ENCODE measurements at regions not wholly inside any gene's neighbourhood (a gene's known extent, or its start where the extent isn't known, plus 50 kb on each side); places are given as distances from the start of the nearest gene placed in this dataset.

GRCh38 chr7:1360521-1360971 lies 98.7 kb downstream of the MICALL2 start:
- Mint-ChIP-seq H3K4me3 (no peak overlapping the region), H3K36me3 (ENCODE audit: low read depth) (no peaks in the 10 kb centered on the region), H3K27me3 (no peaks in the 10 kb centered on the region), H3K4me1 (no peaks in the 10 kb centered on the region), H3K9me3 (no peaks in the 10 kb centered on the region), H3K27ac (no peak overlapping the region)
- intact Hi-C loops (cut with micrococcal nuclease) = no loop called here
- DNase-seq = no peak

DNA sequence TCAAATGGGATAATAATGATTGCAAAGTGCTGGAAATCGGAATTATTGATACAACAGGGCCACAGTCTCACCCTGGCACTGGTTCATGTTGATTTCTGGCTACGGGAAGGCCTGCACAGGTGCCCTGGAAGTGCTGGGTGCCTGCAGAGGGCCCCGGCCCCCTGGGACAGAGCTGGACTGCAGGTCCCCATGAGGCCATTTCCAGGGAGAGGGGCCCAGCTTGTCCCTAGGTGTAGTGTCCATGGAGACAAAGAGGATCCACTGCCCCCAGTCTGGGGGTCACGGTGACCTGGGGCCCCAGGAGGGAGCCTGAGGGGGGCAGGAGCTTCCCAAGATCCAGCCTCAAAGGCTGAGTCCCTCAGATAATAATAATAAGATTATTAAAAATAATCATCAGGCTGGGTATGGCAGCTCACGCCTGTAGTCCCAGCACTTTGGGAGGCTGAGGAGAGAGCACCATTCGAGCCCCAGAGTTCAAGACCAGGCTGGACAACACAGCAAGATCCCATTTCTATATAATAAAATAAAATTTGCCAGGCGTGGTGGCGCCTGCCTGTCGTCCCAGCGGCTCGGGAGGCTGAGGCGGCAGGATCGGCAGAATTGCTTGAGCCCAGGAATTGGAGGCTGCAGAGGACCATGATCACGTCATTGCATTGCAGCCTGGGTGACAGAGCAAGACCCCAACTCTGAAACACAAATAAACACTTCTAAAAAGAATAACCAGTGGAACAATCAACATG lies 98.1 kb downstream of the MICALL2 start:
- H3K4me1 Mint-ChIP-seq = no peaks in the 10 kb centered on the region

DNA sequence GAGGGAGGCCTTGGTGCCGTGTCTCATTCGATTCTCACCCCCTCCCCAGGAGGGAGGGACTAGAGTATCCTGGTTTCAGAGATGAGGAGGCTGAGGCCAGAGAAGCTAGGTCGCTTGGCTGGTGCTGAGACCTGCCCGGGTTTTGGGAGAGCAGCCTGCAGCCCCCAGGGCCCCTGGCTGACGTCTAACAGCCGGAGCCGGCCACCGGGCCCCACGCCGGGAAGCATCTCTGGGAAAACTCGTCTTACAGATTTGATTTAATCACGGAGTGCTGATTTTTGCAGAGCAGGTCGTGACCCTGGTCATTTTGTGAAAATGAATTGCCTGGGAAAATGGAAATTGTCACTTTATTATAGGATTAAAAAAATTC lies 97.5 kb downstream of the MICALL2 start:
- H3K4me3 Mint-ChIP-seq = no peak overlapping the region

More for the DNA sequence above, 98.1 kb downstream of the MICALL2 start:
- intact Hi-C loops (cut with micrococcal nuclease) = no loop called here
- Mint-ChIP-seq H3K27ac (no peak overlapping the region), H3K4me3 (no peak overlapping the region), H3K27me3 (no peaks in the 10 kb centered on the region), H3K9me3 (no peaks in the 10 kb centered on the region), H3K36me3 (ENCODE audit: low read depth) (no peaks in the 10 kb centered on the region)
- DNase-seq = no peak

DNA sequence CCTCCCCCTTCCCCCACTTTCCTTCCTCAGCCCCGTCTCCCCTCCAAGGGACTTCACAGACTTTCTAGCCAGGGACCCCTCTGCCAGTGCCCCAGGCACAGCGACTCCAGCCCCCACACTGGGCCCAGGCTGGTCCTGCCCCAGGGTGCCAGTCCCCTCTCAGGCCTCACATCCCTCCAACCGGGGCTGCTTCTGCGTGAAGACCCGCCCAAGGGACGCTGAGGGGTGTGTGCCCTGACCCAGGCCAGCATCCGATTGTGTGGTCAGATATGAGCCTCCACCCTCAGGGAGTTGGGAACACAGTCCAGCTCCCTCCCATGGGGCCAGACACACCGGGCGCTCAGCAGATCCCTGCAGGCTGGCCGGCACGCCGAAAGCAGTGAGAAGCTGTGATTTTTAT lies 97.0 kb downstream of the MICALL2 start:
- Mint-ChIP-seq H3K27me3 (peaks cover 3% of the 10 kb centered on the region), H3K9me3 (no peaks in the 10 kb centered on the region), H3K36me3 (ENCODE audit: low read depth) (no peaks in the 10 kb centered on the region), H3K27ac (no peak overlapping the region), H3K4me1 (peaks cover under 1% of the 10 kb centered on the region), H3K4me3 (no peak overlapping the region)
- intact Hi-C loops (cut with micrococcal nuclease) = no loop called here
- no peak for DNase-seq

More for the DNA sequence above, 97.5 kb downstream of the MICALL2 start:
- H3K27ac Mint-ChIP-seq = no peak overlapping the region
- no peaks in the 10 kb centered on the region for H3K27me3 Mint-ChIP-seq
- intact Hi-C loops (cut with micrococcal nuclease) = no loop called here
- no peaks in the 10 kb centered on the region for H3K9me3 Mint-ChIP-seq
- DNase-seq = no peak
- H3K4me1 Mint-ChIP-seq = no peaks in the 10 kb centered on the region
- H3K36me3 Mint-ChIP-seq (ENCODE audit: low read depth) = no peaks in the 10 kb centered on the region

DNA sequence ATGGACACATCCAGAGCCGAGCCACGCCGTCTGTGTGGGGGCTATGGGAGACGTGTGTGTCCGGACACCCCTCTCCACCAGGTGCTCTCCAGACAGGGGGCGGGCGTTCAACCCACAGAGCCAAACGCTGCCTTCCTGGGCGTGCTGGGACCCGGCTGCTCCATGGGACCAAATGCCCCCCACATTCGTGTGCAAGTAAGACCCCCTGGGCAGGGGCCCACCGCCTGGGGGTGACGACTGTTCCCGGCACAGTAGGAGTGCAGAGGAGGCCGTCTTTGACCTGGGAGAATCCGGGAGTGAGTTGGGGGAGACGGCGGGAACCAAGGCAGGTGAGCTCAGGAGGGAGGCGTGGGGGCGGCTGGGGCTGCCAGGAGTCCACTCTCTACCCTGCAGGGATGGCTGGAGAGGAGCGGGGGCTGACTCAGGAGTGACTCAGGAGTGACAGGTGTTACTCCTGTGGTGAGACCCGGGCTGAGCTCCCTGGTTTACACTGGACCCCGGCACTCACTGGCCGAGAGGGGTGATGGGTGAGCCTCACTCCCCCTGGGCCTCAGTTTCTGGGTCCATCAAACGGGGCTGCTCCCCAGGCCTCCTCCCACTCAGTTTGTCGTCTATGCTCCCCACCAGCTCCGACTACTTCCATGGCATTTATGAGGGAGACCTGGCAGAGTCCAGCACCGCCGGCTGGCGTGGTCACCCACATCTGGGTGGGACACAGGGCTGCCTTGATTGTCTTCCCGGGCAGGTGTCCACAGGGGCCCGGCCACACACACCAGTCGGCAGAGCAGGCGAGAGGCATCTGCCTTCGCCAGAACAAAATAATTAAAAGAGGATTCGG lies 95.0 kb downstream of the MICALL2 start:
- Mint-ChIP-seq H3K36me3 (ENCODE audit: low read depth) (no peaks in the 10 kb centered on the region), H3K4me3 (no peak overlapping the region), H3K27me3 (peaks cover 14% of the 10 kb centered on the region), H3K4me1 (peaks cover 2% of the 10 kb centered on the region), H3K9me3 (no peaks in the 10 kb centered on the region), H3K27ac (no peak overlapping the region)
- intact Hi-C loops (cut with micrococcal nuclease) = no loop called here
- DNase-seq = no peak

DNA sequence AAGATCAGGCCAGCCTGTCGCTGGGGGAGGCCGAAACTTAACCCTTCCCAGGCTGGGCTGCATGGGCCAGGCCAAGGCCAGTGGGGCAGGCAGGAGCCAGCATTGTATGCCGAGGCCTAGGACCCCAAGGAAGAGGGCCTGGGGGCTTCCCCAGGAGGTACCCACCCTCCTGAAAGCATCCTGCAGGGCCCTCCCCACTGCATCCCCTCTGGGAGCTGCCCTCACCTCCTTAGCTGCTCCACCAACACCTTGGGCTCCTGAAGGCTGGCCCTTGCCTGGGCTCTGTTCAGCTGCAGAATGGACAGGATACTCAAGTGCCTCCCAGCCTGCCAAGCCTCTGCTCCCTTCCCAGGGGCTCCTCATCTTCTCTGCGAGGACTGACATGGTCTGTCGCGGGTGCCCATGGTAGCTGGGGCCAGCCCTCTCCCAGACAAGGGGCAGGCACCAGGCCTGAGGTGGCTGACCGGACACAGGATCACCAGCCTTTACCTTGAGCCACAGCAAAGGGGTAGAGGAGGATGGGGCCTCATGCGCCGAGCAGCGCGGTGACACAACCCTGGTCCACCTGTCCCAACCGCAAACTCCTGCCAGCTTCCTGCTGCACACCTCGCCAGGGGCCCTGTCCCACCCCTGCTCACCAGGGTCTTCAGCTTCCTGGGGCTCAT lies 94.2 kb downstream of the MICALL2 start:
- H3K36me3 Mint-ChIP-seq (ENCODE audit: low read depth) = no peaks in the 10 kb centered on the region
- no peak overlapping the region for H3K4me3 Mint-ChIP-seq
- intact Hi-C loops (cut with micrococcal nuclease) = no loop called here
- H3K27me3 Mint-ChIP-seq = peaks cover 19% of the 10 kb centered on the region
- H3K27ac Mint-ChIP-seq = no peak overlapping the region
- H3K4me1 Mint-ChIP-seq = peaks cover 2% of the 10 kb centered on the region
- H3K9me3 Mint-ChIP-seq = no peaks in the 10 kb centered on the region
- no peak for DNase-seq

- H3K27me3 Mint-ChIP-seq = peaks cover 22% of the 10 kb centered on the region
- H3K4me3 Mint-ChIP-seq = no peak overlapping the region
- H3K4me1 Mint-ChIP-seq = peaks cover 2% of the 10 kb centered on the region
- DNase-seq = no peak
- no peaks in the 10 kb centered on the region for H3K9me3 Mint-ChIP-seq
- no peak overlapping the region for H3K27ac Mint-ChIP-seq
- H3K36me3 Mint-ChIP-seq (ENCODE audit: low read depth) = no peaks in the 10 kb centered on the region
- intact Hi-C loops (cut with micrococcal nuclease) = no loop called here
These were observed 93.4 kb downstream of the MICALL2 start for GRCh38 chr7:1365846-1366245.

DNA sequence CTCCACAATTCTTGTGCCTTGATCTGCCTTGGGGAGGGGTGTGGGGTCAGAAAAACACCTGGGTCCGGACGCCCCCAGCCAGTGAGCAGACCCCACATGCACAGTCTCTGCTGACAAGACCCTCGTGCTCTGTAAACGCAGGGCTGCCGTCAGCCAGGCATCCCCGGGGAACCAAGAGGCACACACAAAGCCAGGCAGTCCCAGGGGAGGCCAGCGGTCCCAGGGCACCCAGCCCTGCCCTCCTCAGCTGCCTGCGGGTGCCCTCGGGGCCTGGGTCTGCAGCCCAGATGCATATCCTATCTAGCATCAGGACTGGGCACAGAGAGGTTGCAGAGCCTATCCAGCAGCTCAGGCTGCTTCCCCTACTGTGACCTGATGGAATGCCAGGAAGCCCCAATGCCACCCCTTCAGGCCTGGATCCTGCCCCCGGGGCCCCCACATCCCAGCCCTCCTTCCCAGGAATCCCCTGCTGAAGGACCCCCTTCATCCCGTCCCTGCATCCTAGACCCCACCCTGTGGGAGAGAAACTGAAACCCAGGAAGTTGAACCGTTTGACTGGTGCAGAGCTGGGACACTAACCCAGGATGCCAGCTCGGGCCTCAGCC lies 92.4 kb downstream of the MICALL2 start:
- no peaks in the 10 kb centered on the region for H3K9me3 Mint-ChIP-seq
- H3K27me3 Mint-ChIP-seq = peaks cover 22% of the 10 kb centered on the region
- H3K4me3 Mint-ChIP-seq = no peak overlapping the region
- no peak overlapping the region for H3K27ac Mint-ChIP-seq
- H3K4me1 Mint-ChIP-seq = peaks cover 2% of the 10 kb centered on the region
- intact Hi-C loops (cut with micrococcal nuclease) = no loop called here
- DNase-seq = no peak
- no peaks in the 10 kb centered on the region for H3K36me3 Mint-ChIP-seq (ENCODE audit: low read depth)

GRCh38 chr7:1367501-1368183 lies 91.6 kb downstream of the MICALL2 start:
- no peak overlapping the region for H3K4me3 Mint-ChIP-seq
- no peaks in the 10 kb centered on the region for H3K9me3 Mint-ChIP-seq
- peaks cover 22% of the 10 kb centered on the region for H3K27me3 Mint-ChIP-seq
- peaks cover 2% of the 10 kb centered on the region for H3K4me1 Mint-ChIP-seq
- H3K27ac Mint-ChIP-seq = no peak overlapping the region
- no peak for DNase-seq
- intact Hi-C loops (cut with micrococcal nuclease) = no loop called here
- H3K36me3 Mint-ChIP-seq (ENCODE audit: low read depth) = no peaks in the 10 kb centered on the region

- Mint-ChIP-seq H3K9me3 (no peaks in the 10 kb centered on the region), H3K27me3 (peaks cover 22% of the 10 kb centered on the region), H3K4me3 (no peak overlapping the region), H3K27ac (no peak overlapping the region), H3K36me3 (ENCODE audit: low read depth) (no peaks in the 10 kb centered on the region), H3K4me1 (peaks cover 2% of the 10 kb centered on the region)
- intact Hi-C loops (cut with micrococcal nuclease) = no loop called here
- no peak for DNase-seq
These were observed 91.0 kb downstream of the MICALL2 start for GRCh38 chr7:1368184-1368681.

DNA sequence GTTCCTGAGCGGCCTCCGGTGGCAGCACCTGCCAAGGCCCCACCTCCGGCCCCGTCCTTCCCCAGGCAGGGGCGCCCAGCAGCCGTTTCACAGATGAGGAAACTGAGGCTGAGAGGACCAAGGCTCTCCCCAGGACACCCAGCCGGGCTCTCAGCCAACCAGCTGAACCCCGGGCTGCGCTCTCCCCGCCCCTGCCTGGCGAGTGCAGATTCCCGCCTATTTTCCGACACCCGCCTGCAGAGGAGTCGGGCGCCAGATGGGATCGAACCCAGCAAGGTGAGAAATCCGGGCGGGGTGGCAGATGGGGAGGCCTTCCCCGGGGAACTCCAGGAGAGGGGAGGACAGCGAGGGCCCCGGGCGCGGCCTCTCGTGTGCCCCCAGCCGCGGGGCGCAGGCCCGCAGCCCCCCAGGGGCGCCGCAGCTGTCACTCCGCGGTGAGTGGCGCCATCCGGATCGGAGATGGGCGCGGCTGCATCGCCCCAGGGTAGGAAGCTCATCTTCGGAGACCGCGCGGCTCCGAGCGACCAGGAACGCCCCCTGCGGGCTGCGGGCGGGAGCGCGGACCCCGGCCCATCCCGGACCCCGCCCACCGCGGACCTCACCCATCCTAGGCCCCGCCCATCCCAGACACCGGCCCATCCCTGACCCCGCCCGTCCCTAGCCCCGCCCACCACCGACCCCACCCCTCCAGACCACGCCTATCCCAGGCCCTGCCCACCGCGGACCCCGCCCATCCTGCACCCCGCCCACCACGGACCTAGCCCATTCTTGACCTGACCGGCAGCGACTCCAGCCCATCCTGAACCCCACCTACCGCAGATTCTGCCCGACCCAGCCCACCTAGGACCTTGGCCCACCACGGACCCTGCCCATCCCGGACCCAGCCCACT lies 90.3 kb downstream of the MICALL2 start:
- Mint-ChIP-seq H3K27ac (no peak overlapping the region), H3K27me3 (peaks cover 22% of the 10 kb centered on the region), H3K36me3 (ENCODE audit: low read depth) (no peaks in the 10 kb centered on the region), H3K4me3 (peak overlapping the region; percentile 45), H3K4me1 (peaks cover 2% of the 10 kb centered on the region), H3K9me3 (no peaks in the 10 kb centered on the region)
- peak; percentile 75 for DNase-seq
- intact Hi-C loops (cut with micrococcal nuclease) = no loop called here

GRCh38 chr7:1369916-1370657 lies 89.2 kb downstream of the MICALL2 start:
- H3K9me3 Mint-ChIP-seq = no peaks in the 10 kb centered on the region
- no peaks in the 10 kb centered on the region for H3K36me3 Mint-ChIP-seq (ENCODE audit: low read depth)
- intact Hi-C loops (cut with micrococcal nuclease) = no loop called here

More at GRCh38 chr7:1369916-1370657, 89.2 kb downstream of the MICALL2 start:
- Mint-ChIP-seq H3K27ac (no peak overlapping the region), H3K4me3 (no peak overlapping the region), H3K4me1 (peaks cover 2% of the 10 kb centered on the region), H3K27me3 (peaks cover 22% of the 10 kb centered on the region)
- no peak for DNase-seq

All from activated CD4-positive, alpha-beta T cell treated with anti-CD3 and anti-CD28 coated beads, Interleukin-2, amount 10 ng/mL, durations not matched to agents 24 days and 14 days (primary cell).